Ecto neural progenitor cell (in vitro differentiated cells): ENCODE measurements at regions not wholly inside any gene's neighbourhood (a gene's known extent, or its start where the extent isn't known, plus 50 kb on each side); places are given as distances from the start of the nearest gene placed in this dataset.
"Not testable (repeated sequence)": the region's sequence is repeated elsewhere in the genome, so short reads cannot be mapped to it uniquely, and the experiment has no call there.

Experiments used
- DNase-seq: peaks from one replicate; pipeline ENCODE4 v3.0.0-alpha.2; 2018; ENCODE audit warnings: low spot score

GRCh38 chr3:75604286-75604934 is 59.7 kb upstream of the FRG2C start:
- DNase-seq = not testable (repeated sequence)

DNA sequence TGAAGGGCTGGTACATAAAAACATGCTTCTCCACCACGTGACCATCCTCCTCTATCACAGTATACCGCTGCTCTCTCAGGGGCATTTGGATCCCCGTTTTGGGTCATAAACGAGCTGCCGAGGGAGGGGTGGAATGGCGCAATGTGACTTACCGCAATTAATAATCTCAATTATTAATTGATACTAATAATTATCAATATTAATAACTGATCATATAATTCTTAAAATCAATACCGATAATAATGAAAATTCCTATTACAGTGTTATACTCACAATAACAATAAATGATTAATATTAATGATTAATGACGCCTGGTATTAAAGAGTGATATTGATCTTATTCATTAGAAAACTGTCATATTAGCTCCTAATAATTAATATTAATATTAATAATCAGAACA is 56.1 kb upstream of the FRG2C start:
- DNase-seq = not testable (repeated sequence)

DNA sequence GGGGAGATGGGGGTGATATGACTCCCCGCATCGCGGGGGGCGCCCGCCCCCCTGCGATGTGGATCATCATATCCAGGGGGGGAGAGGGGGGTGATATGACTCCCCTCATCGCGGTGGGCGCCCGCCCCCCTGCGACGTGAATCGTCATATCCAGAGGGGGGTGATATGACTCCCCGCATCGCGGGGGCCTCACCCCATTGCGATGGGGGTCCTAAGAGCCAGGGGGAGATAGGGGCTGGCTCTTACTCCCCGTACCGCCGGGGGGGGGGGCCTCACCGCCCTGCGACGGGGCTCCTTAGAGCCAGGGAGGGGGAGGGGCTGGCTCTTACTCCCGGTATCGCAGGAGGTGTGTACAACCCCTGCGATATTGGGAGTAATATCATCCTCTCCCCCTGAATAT is 54.5 kb upstream of the FRG2C start:
- DNase-seq = not testable (repeated sequence)

DNA sequence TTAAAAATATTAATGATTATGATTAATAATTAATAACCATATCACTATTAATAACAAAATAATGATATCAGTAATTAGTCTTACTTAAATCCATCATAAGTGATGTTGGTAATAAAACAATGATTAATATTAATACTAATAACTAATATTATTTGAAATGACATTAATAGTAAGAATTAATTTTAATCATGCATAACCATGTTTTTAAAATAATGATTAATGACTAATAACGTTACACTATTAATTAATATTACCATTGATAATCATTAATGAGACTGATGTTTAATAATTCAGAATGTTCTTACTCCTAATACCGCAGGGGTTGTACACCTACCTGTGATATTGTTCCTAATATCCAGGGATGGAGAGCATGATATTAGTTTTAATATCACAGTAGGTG is 53.4 kb upstream of the FRG2C start:
- DNase-seq = no peak

GRCh38 chr3:75611724-75612460 is 52.2 kb upstream of the FRG2C start:
- not testable (repeated sequence) for DNase-seq
